Myocyte (in vitro differentiated cells): ENCODE measurements at regions not wholly inside any gene's neighbourhood (a gene's known extent, or its start where the extent isn't known, plus 50 kb on each side); places are given as distances from the start of the nearest gene placed in this dataset.

ENCODE experiments used
- DNase-seq: peaks from one replicate; pipeline ENCODE4 v3.0.0-alpha.2; 2012; ENCODE audit warnings: low read depth

DNA sequence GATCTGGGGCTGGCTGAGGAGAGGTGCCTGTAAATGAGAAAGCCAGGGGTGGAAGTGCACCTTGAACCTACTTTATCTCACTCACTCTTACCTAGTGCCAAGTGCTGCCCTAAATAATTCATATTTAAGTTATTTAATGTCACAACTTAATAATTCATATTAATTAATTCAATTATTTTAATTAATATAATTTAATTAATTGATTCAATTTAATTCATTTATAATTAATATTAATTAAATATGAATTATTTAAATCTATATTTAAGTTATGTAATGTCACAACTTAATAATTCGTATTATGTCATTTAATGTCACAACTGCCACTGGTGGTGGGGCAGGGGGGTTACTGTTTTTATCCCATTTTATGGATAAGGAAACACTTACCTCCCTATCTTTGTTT lies 361.6 kb upstream of the RUNX1 start:
- DNase-seq, result no peak

DNA sequence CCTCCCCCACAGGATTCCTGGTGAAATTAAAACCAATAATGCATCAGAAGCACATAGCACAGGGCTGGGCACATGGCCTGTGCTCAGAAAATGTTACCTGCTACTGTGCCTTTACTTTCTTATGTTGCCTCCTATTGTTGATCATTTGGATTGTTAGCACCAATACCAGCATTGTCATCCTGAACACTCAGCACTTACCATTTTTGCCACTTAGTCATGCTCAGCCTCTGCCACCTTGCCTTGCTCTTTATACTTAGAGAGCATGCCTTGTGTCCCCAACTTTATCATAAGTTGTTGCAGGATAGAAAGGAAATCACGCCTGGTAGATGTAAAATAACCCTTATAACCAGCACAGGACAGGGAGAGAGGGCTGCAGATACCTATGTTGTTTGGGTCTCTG lies 361.0 kb upstream of the RUNX1 start:
- DNase-seq, result no peak

DNA sequence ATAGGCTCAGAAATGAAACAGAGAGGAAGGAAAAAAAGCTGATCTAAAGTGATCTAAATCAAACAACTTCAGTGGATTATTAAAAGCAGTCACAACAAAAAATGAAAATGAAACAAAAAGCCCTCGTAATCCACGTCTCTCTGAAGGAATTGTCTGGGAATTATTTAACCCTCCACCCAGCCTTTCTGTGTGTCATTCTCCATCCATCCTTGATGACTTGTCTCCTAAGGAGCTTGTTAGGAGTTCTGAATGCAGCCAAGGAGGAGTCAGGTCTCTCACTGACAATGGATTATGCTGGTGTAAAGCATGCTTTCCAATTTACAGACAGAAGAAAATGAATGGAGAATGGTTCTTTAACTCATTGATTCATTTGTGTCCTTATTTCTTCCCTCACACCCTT lies 359.3 kb upstream of the RUNX1 start:
- DNase-seq, result no peak

DNA sequence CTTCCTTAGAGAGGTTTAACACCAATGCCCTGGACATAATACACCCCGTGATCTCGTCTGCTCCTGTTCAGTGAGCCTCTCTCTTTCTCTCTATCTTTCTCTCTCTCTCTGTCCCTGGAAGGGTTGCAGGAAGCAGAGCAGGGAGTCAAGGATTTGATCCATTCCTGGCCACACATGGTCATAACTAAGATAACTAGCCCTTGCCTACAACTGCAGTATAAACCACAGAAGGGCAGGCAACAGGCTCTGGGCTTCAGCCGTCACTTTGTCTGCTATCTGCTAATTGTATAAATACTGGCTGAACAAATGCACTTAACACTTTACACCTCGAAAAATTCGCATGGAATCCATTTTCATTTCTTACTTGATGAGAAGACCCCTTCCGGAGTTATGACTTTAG lies 357.5 kb upstream of the RUNX1 start:
- peak; percentile 26 for DNase-seq

GRCh38 chr21:35405981-35406380 lies 356.9 kb upstream of the RUNX1 start:
- no peak for DNase-seq

DNA sequence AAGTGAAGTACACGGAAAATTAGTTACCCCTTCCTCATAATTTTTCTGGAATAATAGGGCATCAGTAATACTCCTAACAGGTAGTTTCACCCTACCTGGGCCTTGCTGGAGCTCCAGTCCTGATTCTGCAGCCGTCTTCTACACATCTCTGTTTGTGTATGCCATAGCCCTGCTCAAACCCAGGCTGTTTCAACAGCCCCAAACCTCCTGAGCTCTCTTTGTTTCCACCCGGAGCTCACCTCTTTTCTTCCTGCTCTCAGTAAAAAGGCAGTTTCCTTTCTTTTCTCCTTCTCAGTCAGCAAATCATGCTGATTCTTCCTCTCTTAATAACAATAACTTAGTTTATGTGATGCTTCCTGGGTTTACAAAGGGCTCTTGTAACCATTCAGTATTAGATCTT lies 355.1 kb upstream of the RUNX1 start:
- no peak for DNase-seq

DNA sequence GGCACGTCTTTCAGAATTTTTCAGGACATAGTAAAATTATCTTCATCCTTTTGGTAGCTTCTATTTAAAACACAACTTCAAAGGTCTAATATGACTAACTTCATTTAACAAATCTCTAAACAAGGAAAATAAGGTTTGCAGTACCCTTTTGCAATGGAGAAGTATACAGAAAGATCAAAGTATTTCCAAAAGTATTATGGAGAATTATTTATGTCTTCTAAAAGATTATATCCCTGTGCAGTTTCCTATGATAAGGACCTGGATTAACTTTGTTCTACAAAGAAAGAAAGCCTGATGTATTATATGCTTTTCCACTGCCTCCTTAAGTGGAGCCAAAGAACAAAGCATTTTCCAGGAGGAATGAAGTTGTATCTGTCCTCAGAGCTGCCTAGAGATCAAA lies 353.0 kb upstream of the RUNX1 start:
- no peak for DNase-seq

GRCh38 chr21:35401476-35401875 lies 352.4 kb upstream of the RUNX1 start:
- peak; percentile 39 for DNase-seq

DNA sequence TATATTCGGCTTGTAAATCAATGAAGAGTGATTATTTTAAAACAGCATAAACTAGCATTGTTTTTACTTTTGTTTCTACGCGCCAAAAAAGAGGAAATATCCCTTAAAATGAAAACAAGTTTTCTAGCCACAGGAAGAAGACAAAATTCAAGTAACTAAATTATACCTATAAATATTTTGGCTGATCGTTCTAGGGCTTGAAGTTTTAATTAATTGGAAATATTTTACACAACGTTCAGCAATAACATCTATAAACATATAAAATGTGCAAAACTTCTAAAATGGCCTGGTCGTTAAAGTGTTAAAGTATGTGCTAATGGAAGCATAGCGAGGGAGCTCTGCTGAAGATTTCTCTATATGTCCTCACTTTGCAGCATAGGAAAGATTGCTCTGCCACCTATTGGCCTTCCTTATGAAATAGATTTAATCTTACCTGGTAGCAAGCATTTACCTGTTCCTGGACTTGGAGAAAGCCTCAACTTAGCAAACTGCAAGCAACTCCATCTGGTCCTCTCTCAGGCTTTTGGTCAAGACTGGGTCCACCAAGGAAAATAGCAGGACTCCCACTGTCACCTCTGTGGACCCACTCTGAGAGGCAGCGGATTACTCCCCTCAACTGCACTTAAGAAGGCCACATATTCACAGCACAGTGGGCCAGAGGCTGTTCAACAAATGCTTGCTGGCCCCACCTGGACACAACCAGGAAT lies 351.3 kb upstream of the RUNX1 start:
- DNase-seq, result peak; percentile 71

DNA sequence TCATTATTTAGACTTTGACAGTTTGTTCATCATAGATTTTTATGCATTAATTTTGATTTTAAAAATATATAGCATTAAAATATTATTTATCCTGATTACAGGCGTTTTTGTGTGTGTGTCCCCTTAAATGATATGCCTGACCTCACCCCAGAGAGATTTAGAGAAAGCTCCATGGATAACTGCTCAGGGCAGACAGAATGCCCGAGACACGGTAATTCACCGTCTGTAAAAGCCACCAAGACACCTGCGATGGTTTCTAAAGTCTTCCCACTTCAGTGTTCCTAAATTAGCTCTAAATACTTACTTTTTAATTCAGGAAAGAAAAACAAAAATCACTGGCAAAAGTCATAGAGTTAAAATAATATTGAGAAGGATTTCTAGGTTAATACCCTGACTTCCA lies 350.6 kb upstream of the RUNX1 start:
- peak; percentile 61 for DNase-seq

GRCh38 chr21:35399002-35399530 lies 350.0 kb upstream of the RUNX1 start:
- peak; percentile 45 for DNase-seq

DNA sequence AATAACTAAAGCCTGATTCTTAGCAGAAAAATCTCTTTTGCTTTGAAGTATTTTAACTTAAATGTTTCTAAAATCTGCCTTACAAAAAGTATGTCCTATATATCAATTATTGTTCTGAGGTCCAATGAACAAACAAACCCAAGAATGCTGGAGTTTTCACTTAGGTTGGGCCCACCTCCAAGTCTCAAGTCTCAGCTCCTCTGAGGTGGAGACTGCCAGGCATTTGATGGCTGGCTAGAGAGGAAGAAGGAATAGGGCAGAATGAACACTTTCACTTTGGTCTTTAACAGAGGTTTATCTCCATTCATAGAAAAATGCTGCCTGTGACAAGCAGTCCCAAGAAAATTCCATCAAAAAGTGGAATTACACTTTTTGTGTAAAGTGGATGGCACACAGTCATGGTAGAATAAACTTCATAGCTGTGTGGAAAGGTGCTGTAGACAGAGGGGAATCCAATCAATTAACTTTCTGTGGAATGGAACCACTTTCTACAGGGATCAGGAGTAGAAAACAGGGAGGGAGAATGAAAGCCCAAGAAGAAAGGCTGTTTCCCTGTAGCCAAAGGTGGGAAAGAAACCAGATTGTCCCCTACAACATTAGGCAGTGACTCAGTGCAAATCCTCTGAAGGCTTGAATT lies 349.4 kb upstream of the RUNX1 start:
- peak; percentile 51 for DNase-seq

DNA sequence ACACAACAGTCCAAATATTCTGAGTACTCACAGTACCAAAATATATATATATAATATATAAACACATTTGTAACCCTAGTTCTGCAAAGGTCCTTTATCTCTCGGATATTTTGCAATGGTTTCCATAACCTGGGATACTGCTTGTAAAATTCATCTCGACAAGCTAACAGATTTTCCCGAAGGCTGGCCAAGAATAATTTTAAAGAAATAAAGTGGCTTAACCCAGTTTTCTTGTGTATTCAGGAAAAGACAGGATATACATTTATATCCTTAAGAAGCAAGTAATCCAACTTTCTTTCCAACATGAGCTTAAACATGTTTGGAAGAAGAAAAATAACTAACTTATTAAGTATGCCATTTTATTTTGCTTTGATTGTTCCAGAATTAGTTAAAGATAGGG lies 348.7 kb upstream of the RUNX1 start:
- no peak for DNase-seq

DNA sequence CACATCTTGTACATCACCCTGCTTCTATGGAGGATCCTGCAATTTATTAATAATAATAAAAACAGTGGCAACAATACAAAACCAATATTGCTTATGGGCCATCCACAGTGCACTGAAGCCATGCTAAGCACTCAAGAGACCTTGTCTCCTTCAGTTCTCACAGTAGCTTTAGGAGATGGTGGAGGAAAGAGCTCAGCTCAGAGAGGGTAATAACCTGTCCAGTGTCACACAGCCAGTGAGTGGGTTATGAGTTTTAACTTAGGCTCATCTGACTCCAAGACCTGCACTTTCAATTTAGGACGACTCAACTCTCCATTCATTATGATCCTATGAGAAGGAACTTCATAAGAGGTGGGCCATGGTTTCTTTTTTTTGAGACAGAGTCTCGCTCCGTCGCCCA lies 347.6 kb upstream of the RUNX1 start:
- no peak for DNase-seq

- peak; percentile 57 for DNase-seq
These were observed 346.6 kb upstream of the RUNX1 start for GRCh38 chr21:35395728-35396127.

DNA sequence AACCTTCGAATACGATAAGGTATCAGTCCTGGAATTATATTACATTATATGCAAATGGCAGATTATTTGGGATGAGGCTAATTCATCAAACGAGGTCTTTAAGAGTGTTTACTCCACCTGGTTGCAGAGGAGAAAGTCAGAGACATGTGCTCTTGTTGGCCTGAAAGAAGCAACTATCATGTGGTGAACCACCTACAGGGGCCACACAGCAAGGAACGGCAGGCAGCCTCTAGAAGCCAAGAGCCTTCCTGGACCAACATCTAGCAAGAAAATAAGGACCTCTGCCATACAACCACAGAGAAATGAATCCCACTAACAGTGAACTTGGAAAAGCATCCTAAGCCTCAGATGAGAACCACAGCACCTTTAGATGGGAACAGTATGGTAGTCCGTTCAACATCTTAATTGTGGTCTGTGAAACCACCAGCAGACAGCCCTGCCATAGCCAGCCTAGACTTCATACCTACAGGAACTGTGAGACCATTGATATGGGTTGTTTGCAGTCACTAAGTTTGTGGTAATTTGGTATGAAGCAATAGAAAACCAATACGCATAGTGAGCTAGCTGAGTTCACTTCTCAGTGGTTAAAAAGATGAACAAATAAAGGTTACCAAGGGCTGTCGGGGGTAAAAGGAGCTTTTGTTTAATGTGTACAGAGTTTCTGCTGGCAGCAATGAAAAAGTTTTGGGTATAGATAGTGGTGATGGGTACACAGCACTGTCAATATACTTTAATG lies 345.7 kb upstream of the RUNX1 start:
- DNase-seq, result peak; percentile 47

DNA sequence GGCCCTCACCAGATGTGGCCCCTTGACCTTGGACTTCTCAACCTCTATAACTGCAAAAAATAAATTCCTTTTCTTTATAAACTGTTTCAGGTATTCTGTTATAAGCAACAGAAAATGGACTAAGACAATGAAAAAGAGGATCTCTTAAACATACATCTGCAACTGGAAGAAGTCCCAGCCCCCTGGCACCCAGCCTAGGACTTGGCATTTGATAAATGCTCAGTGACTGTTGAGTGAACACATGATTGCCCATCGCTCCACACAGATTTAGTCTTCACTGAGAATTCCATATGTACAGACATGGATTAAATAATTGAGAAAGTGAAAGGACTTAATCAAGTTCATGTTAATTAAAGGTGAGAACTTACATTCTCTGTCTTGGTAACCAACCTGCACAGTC lies 344.9 kb upstream of the RUNX1 start:
- DNase-seq, result no peak

DNA sequence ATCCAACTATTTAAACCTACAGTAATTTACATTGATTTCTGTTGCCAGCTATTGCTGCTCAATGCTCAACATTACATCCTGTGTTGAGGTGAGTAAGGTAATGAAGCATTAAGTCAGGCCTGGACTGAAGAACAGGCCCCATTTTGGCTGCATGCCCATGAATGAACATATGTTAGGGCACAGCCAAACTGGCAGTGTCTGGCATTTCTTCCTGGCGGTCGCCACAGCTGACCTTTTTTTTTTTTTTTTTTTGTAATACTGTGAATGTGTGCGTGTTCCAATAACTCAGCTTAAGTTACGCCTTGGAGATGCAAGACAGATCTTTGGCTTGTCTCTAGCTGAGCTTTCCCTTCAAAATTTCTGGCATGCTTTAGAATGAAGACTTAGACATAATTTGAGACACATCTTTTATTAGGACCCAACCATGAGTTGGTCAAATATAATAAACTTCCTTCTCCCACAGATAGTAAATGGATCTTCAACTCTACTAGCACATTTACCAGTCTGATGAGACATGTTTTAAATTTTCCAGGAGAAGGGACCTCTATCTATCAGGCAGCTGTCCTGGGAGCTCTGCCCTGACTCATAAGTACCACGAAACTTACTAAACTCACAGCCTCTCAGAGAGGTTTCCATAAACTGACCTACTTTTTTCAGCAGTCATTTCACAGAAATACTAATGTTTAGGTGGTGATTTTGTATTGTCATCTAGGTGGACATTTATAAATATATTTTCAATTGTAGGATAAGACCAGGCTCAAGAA lies 341.1 kb upstream of the RUNX1 start:
- DNase-seq, result peak; percentile 84

DNA sequence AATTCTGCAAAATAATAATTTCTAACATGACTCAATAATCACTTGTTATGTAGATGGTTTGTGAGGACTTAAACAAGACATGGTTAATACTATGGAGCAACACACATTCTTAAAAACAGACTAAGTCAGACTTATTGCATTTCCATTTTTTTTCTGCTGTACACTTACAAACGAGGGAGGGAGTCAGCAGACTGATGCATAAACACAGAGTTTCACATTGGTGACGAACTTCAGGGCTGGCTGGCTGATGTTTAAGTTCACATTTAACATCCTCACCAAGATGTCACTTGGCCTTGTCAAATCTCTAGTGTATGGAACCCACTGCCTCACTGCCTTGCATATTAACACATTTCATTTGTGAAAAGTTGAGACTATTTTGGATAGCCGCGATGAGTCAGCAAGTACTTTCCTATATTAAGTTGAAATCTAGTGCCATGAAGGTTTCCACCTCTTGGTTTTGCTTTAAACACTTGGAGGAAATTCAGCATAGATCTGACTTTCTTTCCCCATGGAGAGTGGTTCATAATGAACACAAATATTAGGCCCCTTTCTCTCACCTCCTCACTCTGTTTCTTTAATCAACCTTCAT lies 337.5 kb upstream of the RUNX1 start:
- DNase-seq, result no peak

DNA sequence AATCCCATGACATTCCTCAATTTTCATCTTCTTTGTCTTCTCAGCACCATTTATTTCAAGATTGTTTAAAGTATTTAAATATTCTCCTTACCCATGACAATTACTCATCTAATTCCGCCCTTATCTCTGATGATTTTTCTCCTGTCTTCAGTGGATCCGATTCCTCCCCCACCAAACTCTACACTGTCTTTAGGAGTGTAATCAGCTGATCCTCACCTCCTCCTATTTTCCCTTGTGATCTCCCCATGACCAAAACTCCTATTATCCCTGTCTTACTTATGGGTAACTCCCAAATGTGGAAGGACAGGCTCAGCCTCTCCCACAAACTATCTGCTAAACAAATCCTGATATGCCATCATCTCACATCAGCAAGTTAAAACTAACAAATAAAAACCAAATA lies 335.3 kb upstream of the RUNX1 start:
- DNase-seq, result no peak

DNA sequence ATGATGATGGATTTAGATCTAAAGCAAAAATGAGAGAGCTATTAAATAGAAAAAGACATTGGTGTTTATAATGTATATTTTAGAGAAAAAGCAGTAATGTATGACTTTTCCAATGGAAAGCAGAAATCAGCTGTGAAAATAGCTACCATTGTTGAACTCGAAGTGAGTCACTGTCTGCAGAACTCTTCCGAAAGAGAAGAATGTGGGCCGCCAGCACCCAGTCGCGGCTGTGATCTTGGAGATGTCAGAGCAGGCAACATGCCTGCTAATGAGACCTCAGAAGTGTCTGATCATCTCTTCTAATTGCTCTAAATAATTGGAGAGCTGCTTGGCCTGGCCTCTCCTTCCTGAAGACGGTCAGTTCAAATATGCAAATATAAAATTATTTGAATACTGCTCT lies 333.6 kb upstream of the RUNX1 start:
- DNase-seq, result no peak
